GM23338 (cell line): ENCODE measurements at regions not wholly inside any gene's neighbourhood (a gene's known extent, or its start where the extent isn't known, plus 50 kb on each side); places are given as distances from the start of the nearest gene placed in this dataset.

Experiments
- POLR2AphosphoS5 ChIP-seq: IDR thresholded peaks from 2 replicates; pipeline ENCODE4 v1.6.1; 2016; ENCODE audit warnings: antibody characterized with exemption, low read depth
- TF ChIP-seq, protein P1 (sequence below), 2 experiments: fragments of 200-600 bp in 1 of 2; sonication (generic) in 1 of 2; conservative IDR thresholded peaks; 2 replicates each; pipeline versions ENCODE4 v1.5.1 to v1.6.1; 2016 to 2017; ENCODE audit warnings: antibody characterized with exemption in 2 of 2, low read depth in 2 of 2, mild to moderate bottlenecking in 2 of 2, moderate library complexity in 1 of 2

DNA sequence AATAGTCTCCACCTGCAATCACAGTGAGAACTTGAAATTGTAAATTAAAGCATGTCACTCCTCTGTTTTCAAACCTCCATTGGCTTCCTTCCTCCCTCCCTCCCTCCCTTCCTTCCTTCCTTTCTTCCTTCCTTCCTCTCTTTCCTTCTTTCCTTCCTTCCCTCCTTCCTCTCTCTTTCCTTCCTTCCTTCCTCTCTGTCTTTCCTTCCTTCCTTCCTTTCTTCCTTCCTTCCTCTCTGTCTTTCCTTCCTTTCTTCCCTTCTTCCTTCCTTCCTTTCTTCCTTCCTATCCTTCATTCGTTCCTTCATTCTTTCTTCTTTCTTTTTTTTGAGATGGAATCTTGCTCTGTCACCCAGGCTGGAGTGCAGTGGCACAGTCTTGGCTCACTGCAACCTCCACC, 595.0 kb upstream of the ZNF608 start:
- TF ChIP-seq, protein P1, sequence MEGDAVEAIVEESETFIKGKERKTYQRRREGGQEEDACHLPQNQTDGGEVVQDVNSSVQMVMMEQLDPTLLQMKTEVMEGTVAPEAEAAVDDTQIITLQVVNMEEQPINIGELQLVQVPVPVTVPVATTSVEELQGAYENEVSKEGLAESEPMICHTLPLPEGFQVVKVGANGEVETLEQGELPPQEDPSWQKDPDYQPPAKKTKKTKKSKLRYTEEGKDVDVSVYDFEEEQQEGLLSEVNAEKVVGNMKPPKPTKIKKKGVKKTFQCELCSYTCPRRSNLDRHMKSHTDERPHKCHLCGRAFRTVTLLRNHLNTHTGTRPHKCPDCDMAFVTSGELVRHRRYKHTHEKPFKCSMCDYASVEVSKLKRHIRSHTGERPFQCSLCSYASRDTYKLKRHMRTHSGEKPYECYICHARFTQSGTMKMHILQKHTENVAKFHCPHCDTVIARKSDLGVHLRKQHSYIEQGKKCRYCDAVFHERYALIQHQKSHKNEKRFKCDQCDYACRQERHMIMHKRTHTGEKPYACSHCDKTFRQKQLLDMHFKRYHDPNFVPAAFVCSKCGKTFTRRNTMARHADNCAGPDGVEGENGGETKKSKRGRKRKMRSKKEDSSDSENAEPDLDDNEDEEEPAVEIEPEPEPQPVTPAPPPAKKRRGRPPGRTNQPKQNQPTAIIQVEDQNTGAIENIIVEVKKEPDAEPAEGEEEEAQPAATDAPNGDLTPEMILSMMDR (conservative IDR thresholded peaks at IDR 0.05; ENCODE audit: low read depth in 2 of 2) = no peak
- no peak for TF ChIP-seq POLR2AphosphoS5
